ENCODE measurements at regions not wholly inside any gene's neighbourhood (a gene's known extent, or its start where the extent isn't known, plus 50 kb on each side); places are given as distances from the start of the nearest gene placed in this dataset.
"Not testable (repeated sequence)": the region's sequence is repeated elsewhere in the genome, so short reads cannot be mapped to it uniquely, and the experiment has no call there.

DNA sequence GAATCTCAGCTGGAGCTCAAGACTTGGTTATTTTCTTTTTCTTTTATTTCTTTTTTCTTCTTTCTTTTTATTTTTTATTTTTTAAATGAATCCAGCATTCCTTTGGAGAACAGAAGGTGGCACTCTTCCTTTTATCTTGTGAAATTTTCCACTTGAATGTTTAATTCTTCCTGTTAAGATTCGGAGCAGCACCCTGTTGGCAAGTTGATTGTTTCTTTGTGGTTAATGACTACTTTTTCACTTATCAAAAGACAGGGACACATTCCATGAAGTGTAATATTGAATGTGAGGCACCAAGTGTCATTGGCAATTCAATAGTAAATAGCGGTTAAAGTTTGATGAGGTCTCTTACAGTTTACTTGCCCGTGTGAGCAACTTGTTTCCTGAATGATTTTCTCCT, 240.5 kb upstream of the CHD1 start:
- Histone ChIP-seq H2BK20ac (ENCODE audit: low read depth, low read length, poor library complexity, severe bottlenecking) (no peak overlapping the region), H2AK5ac (ENCODE audit: insufficient read length, low read length) (no peak overlapping the region), H3K23me2 (ENCODE audit: insufficient read length, low read depth, low read length, poor library complexity, severe bottlenecking) (no peaks in the 10 kb centered on the region), H4K8ac (replicated peaks; ENCODE audit: insufficient read length, low read depth, low read length) (no peak overlapping the region), H2BK5ac (ENCODE audit: insufficient read length, low read length) (no peak overlapping the region), H3T11ph (ENCODE audit: low read length) (no peak overlapping the region), H3K4me1 (ENCODE audit: insufficient read depth, low read length) (no peaks in the 10 kb centered on the region), H2AFZ (ENCODE audit: low read length) (no peak overlapping the region), H2BK15ac (ENCODE audit: low read depth, low read length) (no peak overlapping the region), H4K20me1 (ENCODE audit: control insufficient read depth, insufficient read depth, insufficient read length) (no peaks in the 10 kb centered on the region), H4K91ac (ENCODE audit: insufficient read length, low read depth, low read length) (no peak overlapping the region), H3K9ac (ENCODE audit: extremely low read depth, insufficient read length, low read length) (no peak overlapping the region), H2BK120ac (ENCODE audit: low read depth, low read length, poor library complexity, severe bottlenecking) (no peak overlapping the region), H2BK12ac (ENCODE audit: insufficient read length, low read depth, low read length) (no peak overlapping the region), H3K4me2 (ENCODE audit: insufficient read depth, insufficient read length, low read length) (no peak overlapping the region), H4K5ac (ENCODE audit: insufficient read length, low read depth, low read length) (no peak overlapping the region), H3K18ac (ENCODE audit: insufficient read length, low read depth, low read length) (no peak overlapping the region), H3K27me3 (ENCODE audit: insufficient read depth, low read length) (no peaks in the 10 kb centered on the region), H3K4ac (ENCODE audit: low read depth, low read length) (no peak overlapping the region), H3K56ac (ENCODE audit: insufficient read length, low read depth, low read length) (no peak overlapping the region), H3K9me3 (ENCODE audit: control insufficient read depth, low read depth, low read length) (no peaks in the 10 kb centered on the region), H3K14ac (ENCODE audit: insufficient read depth, low read length) (no peak overlapping the region), H3K79me2 (ENCODE audit: insufficient read depth, low read length) (no peaks in the 10 kb centered on the region), H3K27ac (ENCODE audit: insufficient read length, low read depth, low read length) (no peak overlapping the region), H3K23ac (ENCODE audit: insufficient read length, low read depth, low read length) (no peak overlapping the region), H3K79me1 (ENCODE audit: insufficient read depth, low read depth, low read length, poor library complexity, severe bottlenecking) (no peaks in the 10 kb centered on the region)
- Mint-ChIP-seq H3K4me1 (peaks cover 19 to 24% of the 10 kb centered on the region in 2 experiments), H3K9me3 (peaks cover 0 to 6% of the 10 kb centered on the region in 2 experiments; a peak in 3 of 5 replicates), H3K27ac (peak overlapping the region; percentile 22 to 84 (median 45); a peak in 3 of 7 replicates), H3K27me3 (ENCODE audit: low read depth) (no peaks in the 10 kb centered on the region), H3K36me3 (ENCODE audit: insufficient read depth in 1 of 3, low read depth in 3 of 3) (no peaks in the 10 kb centered on the region), H3K4me3 (no peak overlapping the region)
- no CpG with 5 or more reads among the region's 3 CpGs for WGBS (ENCODE audit: extremely low coverage, insufficient read length, low lambda C conversion rate)
- TF ChIP-seq, protein P1, sequence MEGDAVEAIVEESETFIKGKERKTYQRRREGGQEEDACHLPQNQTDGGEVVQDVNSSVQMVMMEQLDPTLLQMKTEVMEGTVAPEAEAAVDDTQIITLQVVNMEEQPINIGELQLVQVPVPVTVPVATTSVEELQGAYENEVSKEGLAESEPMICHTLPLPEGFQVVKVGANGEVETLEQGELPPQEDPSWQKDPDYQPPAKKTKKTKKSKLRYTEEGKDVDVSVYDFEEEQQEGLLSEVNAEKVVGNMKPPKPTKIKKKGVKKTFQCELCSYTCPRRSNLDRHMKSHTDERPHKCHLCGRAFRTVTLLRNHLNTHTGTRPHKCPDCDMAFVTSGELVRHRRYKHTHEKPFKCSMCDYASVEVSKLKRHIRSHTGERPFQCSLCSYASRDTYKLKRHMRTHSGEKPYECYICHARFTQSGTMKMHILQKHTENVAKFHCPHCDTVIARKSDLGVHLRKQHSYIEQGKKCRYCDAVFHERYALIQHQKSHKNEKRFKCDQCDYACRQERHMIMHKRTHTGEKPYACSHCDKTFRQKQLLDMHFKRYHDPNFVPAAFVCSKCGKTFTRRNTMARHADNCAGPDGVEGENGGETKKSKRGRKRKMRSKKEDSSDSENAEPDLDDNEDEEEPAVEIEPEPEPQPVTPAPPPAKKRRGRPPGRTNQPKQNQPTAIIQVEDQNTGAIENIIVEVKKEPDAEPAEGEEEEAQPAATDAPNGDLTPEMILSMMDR (conservative IDR thresholded peaks at IDR 0.05): peak; percentile 59; the same call in 2 of the 3 replicates
- no peak for DNase-seq

DNA sequence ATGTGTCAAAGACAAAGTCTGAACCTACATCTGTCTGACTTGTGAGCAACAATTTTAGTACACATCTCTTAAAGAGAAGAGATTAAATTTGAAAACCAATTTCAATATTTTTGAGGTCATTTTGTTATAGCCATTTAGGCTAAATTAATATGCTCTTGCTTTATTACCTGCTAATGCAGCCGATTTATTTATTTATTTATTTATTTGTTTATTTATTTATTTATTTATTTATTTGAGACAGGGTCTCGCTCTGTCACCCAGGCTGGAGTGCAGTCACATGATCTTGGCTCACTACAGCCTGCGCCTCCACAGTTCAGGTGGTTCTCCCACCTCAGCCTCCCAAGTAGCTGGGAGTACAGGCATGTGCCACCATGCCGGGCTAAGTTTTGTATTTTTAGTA, 232.7 kb upstream of the CHD1 start:
- not testable (repeated sequence) for H3K9me3 Mint-ChIP-seq; H3K4me3 Mint-ChIP-seq; H4K8ac ChIP-seq (replicated peaks; ENCODE audit: insufficient read length, low read depth, low read length); H3K9ac ChIP-seq (ENCODE audit: extremely low read depth, insufficient read length, low read length); DNase-seq; H2AK5ac ChIP-seq (ENCODE audit: insufficient read length, low read length); H3K4me1 Mint-ChIP-seq; H3K4ac ChIP-seq (ENCODE audit: low read depth, low read length); H2BK12ac ChIP-seq (ENCODE audit: insufficient read length, low read depth, low read length); H3K27me3 Mint-ChIP-seq (ENCODE audit: low read depth); H3K9me3 ChIP-seq (ENCODE audit: control insufficient read depth, low read depth, low read length); H2BK5ac ChIP-seq (ENCODE audit: insufficient read length, low read length); H2AFZ ChIP-seq (ENCODE audit: low read length); H4K91ac ChIP-seq (ENCODE audit: insufficient read length, low read depth, low read length); H3K79me2 ChIP-seq (ENCODE audit: insufficient read depth, low read length); H3K36me3 Mint-ChIP-seq (ENCODE audit: insufficient read depth in 1 of 3, low read depth in 3 of 3); H4K20me1 ChIP-seq (ENCODE audit: control insufficient read depth, insufficient read depth, insufficient read length); H3K4me1 ChIP-seq (ENCODE audit: insufficient read depth, low read length); H3K23ac ChIP-seq (ENCODE audit: insufficient read length, low read depth, low read length); H2BK120ac ChIP-seq (ENCODE audit: low read depth, low read length, poor library complexity, severe bottlenecking); H3K18ac ChIP-seq (ENCODE audit: insufficient read length, low read depth, low read length); H3K27ac Mint-ChIP-seq; H3K14ac ChIP-seq (ENCODE audit: insufficient read depth, low read length); H3K79me1 ChIP-seq (ENCODE audit: insufficient read depth, low read depth, low read length, poor library complexity, severe bottlenecking); H2BK15ac ChIP-seq (ENCODE audit: low read depth, low read length); H2BK20ac ChIP-seq (ENCODE audit: low read depth, low read length, poor library complexity, severe bottlenecking); H3K27ac ChIP-seq (ENCODE audit: insufficient read length, low read depth, low read length); H3K23me2 ChIP-seq (ENCODE audit: insufficient read length, low read depth, low read length, poor library complexity, severe bottlenecking); H3K4me2 ChIP-seq (ENCODE audit: insufficient read depth, insufficient read length, low read length); H3K56ac ChIP-seq (ENCODE audit: insufficient read length, low read depth, low read length); H3T11ph ChIP-seq (ENCODE audit: low read length); H4K5ac ChIP-seq (ENCODE audit: insufficient read length, low read depth, low read length); H3K27me3 ChIP-seq (ENCODE audit: insufficient read depth, low read length)
- no CpG with 5 or more reads among the region's 4 CpGs for WGBS (ENCODE audit: extremely low coverage, insufficient read length, low lambda C conversion rate)
